ENCODE measurements at regions not wholly inside any gene's neighbourhood (a gene's known extent, or its start where the extent isn't known, plus 50 kb on each side); places are given as distances from the start of the nearest gene placed in this dataset.

GRCh38 chr11:13134066-13134465, 125.0 kb downstream of the RASSF10 start:
- Histone ChIP-seq H3K4ac (ENCODE audit: low read depth, low read length) (no peak overlapping the region; the same call in 1 of the 2 replicates), H2AK5ac (ENCODE audit: low read depth, low read length) (peak overlapping the region; percentile 66; the same call in 1 of the 2 replicates), H3K27ac (ENCODE audit: insufficient read depth, low read length) (no peak overlapping the region), H3K27me3 (ENCODE audit: control insufficient read depth, insufficient read depth, low read length) (no peaks in the 10 kb centered on the region), H2BK20ac (ENCODE audit: low read depth, low read length) (no peak overlapping the region), H4K5ac (ENCODE audit: low read depth, low read length) (no peak overlapping the region), H2BK5ac (ENCODE audit: low read depth, low read length, poor library complexity, severe bottlenecking) (no peak overlapping the region), H3K9ac (ENCODE audit: low read depth, low read length) (no peak overlapping the region), H3K18ac (ENCODE audit: low read depth, low read length) (no peak overlapping the region), H4K8ac (ENCODE audit: low read depth in 2 of 2, low read length in 2 of 2) (no peak overlapping the region), H3K56ac (ENCODE audit: extremely low read depth, insufficient read depth, low read length) (no peak overlapping the region), H3K4me3 (ENCODE audit: insufficient read depth, low read depth, low read length) (no peak overlapping the region), H3K36me3 (ENCODE audit: control insufficient read depth, insufficient read depth, low read length) (no peaks in the 10 kb centered on the region), H3K9me1 (ENCODE audit: insufficient read depth, low read length) (no peaks in the 10 kb centered on the region; the same call in 1 of the 2 replicates), H2BK15ac (ENCODE audit: low read depth, low read length) (no peak overlapping the region), H3K23ac (ENCODE audit: low read depth, low read length) (no peak overlapping the region), H3K9me3 (ENCODE audit: control insufficient read depth, insufficient read depth, low read length) (no peaks in the 10 kb centered on the region), H3K14ac (replicated peaks; ENCODE audit: low read depth, low read length) (no peak overlapping the region), H2AFZ (replicated peaks; ENCODE audit: low read length, poor library complexity) (no peak overlapping the region), H3K4me2 (ENCODE audit: low read depth, low read length) (no peak overlapping the region), H4K20me1 (ENCODE audit: insufficient read depth, low read length) (no peaks in the 10 kb centered on the region), H4K91ac (ENCODE audit: insufficient read depth, low read depth, low read length) (no peak overlapping the region), H3K79me1 (ENCODE audit: low read depth in 1 of 2, low read length in 2 of 2) (no peaks in the 10 kb centered on the region), H2BK120ac (ENCODE audit: low read depth, low read length) (no peak overlapping the region), H2AK9ac (replicated peaks; ENCODE audit: low read depth, low read length, poor library complexity) (no peak overlapping the region), H3K4me1 (ENCODE audit: control insufficient read depth, insufficient read depth, low read length) (peaks cover 9% of the 10 kb centered on the region)
- intact Hi-C loops (cut with micrococcal nuclease): no loop called here
- in situ Hi-C loops (cut with MboI; ENCODE audit: low sequenced_read_pairs): loop anchor here (25.0 kb wide), 1 partner anchor 822 kb away; no protein-coding TSS in a partner anchor
- no TSS peak for BruUV-seq (replicated peaks)
- DNase-seq (no peak), ATAC-seq (ENCODE audit: low read depth) (no peak)
- dilution Hi-C loops (cut with HindIII; ENCODE audit: low sequenced_read_pairs, unreplicated experiment): no loop called here
- WGBS, 2 experiments (ENCODE audit: extremely low coverage in 2 of 2, insufficient read length in 1 of 2): 100% methylated on average over 1 of the region's 3 CpGs; no CpG with 5 or more reads in 1 of the 2 experiments
- ChIA-PET POLR2A (ENCODE audit: unreplicated experiment) (no interaction called here), CTCF (interaction anchor here (0.6 kb wide), 1 partner anchor 156 kb away, joined by 4 read pairs; no protein-coding TSS in a partner anchor)
- TF ChIP-seq CTCF (conservative IDR thresholded peaks at IDR 0.05; ENCODE audit: low read depth, low read length): no peak
- TF ChIP-seq MAFK (IDR thresholded peaks at IDR 0.05; ENCODE audit: low read depth, low read length): no peak
- TF ChIP-seq ELK1 (IDR thresholded peaks at IDR 0.05; ENCODE audit: borderline replicate concordance, low read depth, low read length): no peak
- no peak for TF ChIP-seq MAZ (IDR thresholded peaks at IDR 0.05; ENCODE audit: borderline replicate concordance, low read depth, low read length)
- no peak for TF ChIP-seq RFX5 (IDR thresholded peaks at IDR 0.05; ENCODE audit: low read depth, low read length)
- TF ChIP-seq, protein P1, sequence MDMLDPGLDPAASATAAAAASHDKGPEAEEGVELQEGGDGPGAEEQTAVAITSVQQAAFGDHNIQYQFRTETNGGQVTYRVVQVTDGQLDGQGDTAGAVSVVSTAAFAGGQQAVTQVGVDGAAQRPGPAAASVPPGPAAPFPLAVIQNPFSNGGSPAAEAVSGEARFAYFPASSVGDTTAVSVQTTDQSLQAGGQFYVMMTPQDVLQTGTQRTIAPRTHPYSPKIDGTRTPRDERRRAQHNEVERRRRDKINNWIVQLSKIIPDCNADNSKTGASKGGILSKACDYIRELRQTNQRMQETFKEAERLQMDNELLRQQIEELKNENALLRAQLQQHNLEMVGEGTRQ (IDR thresholded peaks at IDR 0.05; ENCODE audit: low read depth, low read length): no peak
- TF ChIP-seq CEBPB (IDR thresholded peaks at IDR 0.05; ENCODE audit: low read depth, low read length): no peak
- no peak for TF ChIP-seq RCOR1 (IDR thresholded peaks at IDR 0.05; ENCODE audit: insufficient replicate concordance, low read length)
- TF ChIP-seq RAD21 (IDR thresholded peaks at IDR 0.05; ENCODE audit: low read length): no peak
- no peak for TF ChIP-seq BHLHE40 (IDR thresholded peaks at IDR 0.05; ENCODE audit: low read depth, low read length)

Measured in IMR-90 (cell line).